Spleen (tissue), 7 donors: ENCODE measurements at regions not wholly inside any gene's neighbourhood (a gene's known extent, or its start where the extent isn't known, plus 50 kb on each side); places are given as distances from the start of the nearest gene placed in this dataset.

Experiments
- CTCF ChIP-seq, 11 experiments: fragments of 200-600 bp in 7 of 11; fragments of 450-650 bp in 4 of 11; sonication (generic) in 4 of 11; IDR thresholded peaks in 8 of 11; conservative IDR thresholded peaks in 3 of 11; 1 replicate in 7 of 11; 2 replicates in 4 of 11; pipeline versions ENCODE4 v1.4.0 to v1.8.0; 2016 to 2021; ENCODE audit warnings: antibody characterized with exemption in 11 of 11, inconsistent platforms in 4 of 11, mild to moderate bottlenecking in 1 of 11
- POLR2AphosphoS5 ChIP-seq, 3 donors: sonication (generic); formaldehyde crosslinking; IDR thresholded peaks; one replicate each; pipeline ENCODE4 v1.5.1; 2017; ENCODE audit warnings: antibody characterized with exemption in 3 of 3
- donor health status: DM: no; HTN: no; CAD: no; lungs with moderate emphysema.
- donor health status: DM: no; HTN: no; CAD: no.
- donor health status: DM: no; HTN: no; CAD: no.

GRCh38 chr4:17092736-17093437 is 194.4 kb upstream of the LDB2 start:
- TF ChIP-seq CTCF (IDR thresholded peaks at IDR 0.05 in 8 of 11, conservative IDR thresholded peaks at IDR 0.05 in 3 of 11) (no peak), POLR2AphosphoS5 (IDR thresholded peaks at IDR 0.05) (no peak)
